Stimulated activated CD4-positive, alpha-beta T cell treated with anti-CD3 and anti-CD28 coated beads, Interleukin-12 subunit alpha, Interleukin-12 subunit beta, amount 100 ng/mL, for 4 hours (primary cell): ENCODE measurements at regions not wholly inside any gene's neighbourhood (a gene's known extent, or its start where the extent isn't known, plus 50 kb on each side); places are given as distances from the start of the nearest gene placed in this dataset.

Experiments used
- DNase-seq: peaks from one replicate; pipeline ENCODE4 v3.0.0-alpha.2; 2020

GRCh38 chr11:11135820-11136476 lies 217.1 kb downstream of the CSNK2A3 start:
- DNase-seq: no peak

GRCh38 chr11:11129118-11129517 lies 223.9 kb downstream of the CSNK2A3 start:
- no peak for DNase-seq

- DNase-seq: no peak
These were observed 227.4 kb downstream of the CSNK2A3 start for GRCh38 chr11:11125618-11126017.

GRCh38 chr11:11122749-11123148 lies 230.3 kb downstream of the CSNK2A3 start:
- DNase-seq: no peak

GRCh38 chr11:11119917-11120316 lies 233.1 kb downstream of the CSNK2A3 start:
- DNase-seq: no peak

- no peak for DNase-seq
These were observed 235.3 kb downstream of the CSNK2A3 start for GRCh38 chr11:11117730-11118129.

GRCh38 chr11:11115475-11115874 lies 237.6 kb downstream of the CSNK2A3 start:
- DNase-seq: no peak

- no peak for DNase-seq
These were observed 239.4 kb downstream of the CSNK2A3 start for GRCh38 chr11:11113626-11114025.

GRCh38 chr11:11108026-11108425 lies 245.0 kb downstream of the CSNK2A3 start:
- DNase-seq: no peak

- DNase-seq: no peak
These were observed 245.8 kb downstream of the CSNK2A3 start for GRCh38 chr11:11107076-11107723.

GRCh38 chr11:11105361-11105760 lies 247.5 kb upstream of the ZBED5 start:
- DNase-seq: no peak

- no peak for DNase-seq
These were observed 238.2 kb upstream of the ZBED5 start for GRCh38 chr11:11095831-11096723.

- DNase-seq: no peak
These were observed 232.6 kb upstream of the ZBED5 start for GRCh38 chr11:11090495-11090894.

- no peak for DNase-seq
These were observed 232.0 kb upstream of the ZBED5 start for GRCh38 chr11:11089805-11090204.

GRCh38 chr11:11086979-11087378 lies 229.1 kb upstream of the ZBED5 start:
- no peak for DNase-seq

- no peak for DNase-seq
These were observed 227.7 kb upstream of the ZBED5 start for GRCh38 chr11:11085580-11085979.

- DNase-seq: no peak
These were observed 226.5 kb upstream of the ZBED5 start for GRCh38 chr11:11084337-11084736.

GRCh38 chr11:11083441-11083840 lies 225.6 kb upstream of the ZBED5 start:
- DNase-seq: no peak

- no peak for DNase-seq
These were observed 224.8 kb upstream of the ZBED5 start for GRCh38 chr11:11082646-11083045.

- DNase-seq: no peak
These were observed 223.9 kb upstream of the ZBED5 start for GRCh38 chr11:11081776-11082175.

GRCh38 chr11:11081288-11081687 lies 223.4 kb upstream of the ZBED5 start:
- DNase-seq: no peak

GRCh38 chr11:11078344-11079086 lies 220.7 kb upstream of the ZBED5 start:
- DNase-seq: no peak

- no peak for DNase-seq
These were observed 220.0 kb upstream of the ZBED5 start for GRCh38 chr11:11077898-11078297.
